ENCODE measurements at regions not wholly inside any gene's neighbourhood (a gene's known extent, or its start where the extent isn't known, plus 50 kb on each side); places are given as distances from the start of the nearest gene placed in this dataset.

GRCh38 chr1:112143871-112144441 lies 154.5 kb upstream of the KCND3 start:
- Mint-ChIP-seq H3K4me3 (no peak overlapping the region), H3K9me3 (peaks cover 6 to 8% of the 10 kb centered on the region in 2 experiments; a peak in 4 of 5 replicates), H3K27ac (no peak overlapping the region), H3K4me1 (peaks cover 0 to 3% of the 10 kb centered on the region in 2 experiments; a peak in 1 of 4 replicates), H3K27me3 (ENCODE audit: low read depth) (peaks cover 34% of the 10 kb centered on the region), H3K36me3 (ENCODE audit: insufficient read depth in 1 of 3, low read depth in 3 of 3) (peaks cover 0 to 3% (median 0%) of the 10 kb centered on the region in 3 experiments; a peak in 3 of 7 replicates)
- Histone ChIP-seq H2BK20ac (ENCODE audit: low read depth, low read length, poor library complexity, severe bottlenecking) (no peak overlapping the region), H4K20me1 (ENCODE audit: control insufficient read depth, insufficient read depth, insufficient read length) (no peaks in the 10 kb centered on the region), H3K79me1 (ENCODE audit: insufficient read depth, low read depth, low read length, poor library complexity, severe bottlenecking) (no peaks in the 10 kb centered on the region), H2BK120ac (ENCODE audit: low read depth, low read length, poor library complexity, severe bottlenecking) (no peak overlapping the region), H2BK5ac (ENCODE audit: insufficient read length, low read length) (no peak overlapping the region), H3K23me2 (ENCODE audit: insufficient read length, low read depth, low read length, poor library complexity, severe bottlenecking) (no peaks in the 10 kb centered on the region), H3K9ac (ENCODE audit: extremely low read depth, insufficient read length, low read length) (no peak overlapping the region), H3K27me3 (ENCODE audit: insufficient read depth, low read length) (no peaks in the 10 kb centered on the region), H3K4me2 (ENCODE audit: insufficient read depth, insufficient read length, low read length) (no peak overlapping the region), H2BK15ac (ENCODE audit: low read depth, low read length) (no peak overlapping the region), H4K8ac (replicated peaks; ENCODE audit: insufficient read length, low read depth, low read length) (no peak overlapping the region), H3K79me2 (ENCODE audit: insufficient read depth, low read length) (no peaks in the 10 kb centered on the region), H3K56ac (ENCODE audit: insufficient read length, low read depth, low read length) (no peak overlapping the region), H3K4ac (ENCODE audit: low read depth, low read length) (no peak overlapping the region), H3K4me1 (ENCODE audit: insufficient read depth, low read length) (no peaks in the 10 kb centered on the region), H4K5ac (ENCODE audit: insufficient read length, low read depth, low read length) (no peak overlapping the region), H3K14ac (ENCODE audit: insufficient read depth, low read length) (no peak overlapping the region), H2BK12ac (ENCODE audit: insufficient read length, low read depth, low read length) (no peak overlapping the region), H2AK5ac (ENCODE audit: insufficient read length, low read length) (no peak overlapping the region), H3K23ac (ENCODE audit: insufficient read length, low read depth, low read length) (no peak overlapping the region), H3K27ac (ENCODE audit: insufficient read length, low read depth, low read length) (no peak overlapping the region), H4K91ac (ENCODE audit: insufficient read length, low read depth, low read length) (no peak overlapping the region), H3T11ph (ENCODE audit: low read length) (no peak overlapping the region), H3K9me3 (ENCODE audit: control insufficient read depth, low read depth, low read length) (no peaks in the 10 kb centered on the region), H3K18ac (ENCODE audit: insufficient read length, low read depth, low read length) (no peak overlapping the region), H2AFZ (ENCODE audit: low read length) (no peak overlapping the region)
- no CpG with 5 or more reads among the region's 10 CpGs for WGBS (ENCODE audit: extremely low coverage, insufficient read length, low lambda C conversion rate)
- no peak for DNase-seq
- TF ChIP-seq CTCF (conservative IDR thresholded peaks at IDR 0.05): no peak

All from H9 (cell line).